GM19372 (cell line): ENCODE measurements at regions not wholly inside any gene's neighbourhood (a gene's known extent, or its start where the extent isn't known, plus 50 kb on each side); places are given as distances from the start of the nearest gene placed in this dataset.

Experiments
- ATAC-seq: cut with Tn5 transposase; IDR thresholded peaks from one replicate; pipeline ENCODE4 v1.9.1; 2021; ENCODE audit warnings: mild to moderate bottlenecking, low read depth, moderate library complexity; ENCODE audit not compliant: unreplicated experiment

GRCh38 chr2:15701341-15701907 lies 109.8 kb downstream of the DDX1 start:
- no peak for ATAC-seq

- ATAC-seq: no peak
These were observed 110.3 kb downstream of the DDX1 start for GRCh38 chr2:15701991-15702390.

GRCh38 chr2:15702452-15702851 lies 110.8 kb downstream of the DDX1 start:
- no peak for ATAC-seq

- no peak for ATAC-seq
These were observed 111.7 kb downstream of the DDX1 start for GRCh38 chr2:15703365-15703869.

GRCh38 chr2:15704086-15704787 lies 112.6 kb downstream of the DDX1 start:
- ATAC-seq: no peak

GRCh38 chr2:15704788-15705115 lies 113.1 kb downstream of the DDX1 start:
- no peak for ATAC-seq

- ATAC-seq: no peak
These were observed 113.6 kb downstream of the DDX1 start for GRCh38 chr2:15705310-15705709.

GRCh38 chr2:15705839-15706386 lies 114.2 kb downstream of the DDX1 start:
- ATAC-seq: no peak

- ATAC-seq: no peak
These were observed 114.8 kb downstream of the DDX1 start for GRCh38 chr2:15706424-15706823.

GRCh38 chr2:15706986-15707632 lies 115.4 kb downstream of the DDX1 start:
- no peak for ATAC-seq

GRCh38 chr2:15708161-15708560 lies 116.5 kb downstream of the DDX1 start:
- ATAC-seq: no peak

GRCh38 chr2:15708865-15709820 lies 117.5 kb downstream of the DDX1 start:
- ATAC-seq: no peak

GRCh38 chr2:15711126-15711860 lies 119.6 kb downstream of the DDX1 start:
- ATAC-seq: no peak

GRCh38 chr2:15712551-15713342 lies 121.1 kb downstream of the DDX1 start:
- ATAC-seq: no peak

GRCh38 chr2:15713475-15713874 lies 121.8 kb downstream of the DDX1 start:
- no peak for ATAC-seq

GRCh38 chr2:15714002-15714401 lies 122.3 kb downstream of the DDX1 start:
- no peak for ATAC-seq

GRCh38 chr2:15714609-15715008 lies 122.9 kb downstream of the DDX1 start:
- ATAC-seq: no peak

- no peak for ATAC-seq
These were observed 123.9 kb downstream of the DDX1 start for GRCh38 chr2:15715596-15715995.
